Stomach (tissue), 8 donors: ENCODE measurements at regions not wholly inside any gene's neighbourhood (a gene's known extent, or its start where the extent isn't known, plus 50 kb on each side); places are given as distances from the start of the nearest gene placed in this dataset.

Experiments
- DNase-seq, 2 donors: peaks; one replicate each; pipeline versions ENCODE4 v3.0.0 to v3.0.0-alpha.2; 2013 to 2019
- H3K27ac ChIP-seq, 5 donors: fragments of 200-600 bp in 4 of 5; sonication (generic) in 4 of 5; one replicate each; pipeline ENCODE4 v1.5.1; 2013 to 2019; ENCODE audit warnings: mild to moderate bottlenecking in 1 of 5, moderate library complexity in 1 of 5
- H3K27me3 ChIP-seq, 3 donors: fragments of 200-600 bp; sonication (generic); one replicate each; pipeline ENCODE4 v1.5.1; 2017 to 2019; ENCODE audit warnings: mixed run types in 1 of 3
- H3K36me3 ChIP-seq, 4 donors: fragments of 200-600 bp; sonication (generic); 1 replicate in 3 of 4; 2 replicates in 1 of 4; pipeline ENCODE4 v1.5.1; 2016 to 2019
- H3K4me1 ChIP-seq, 4 donors: fragments of 200-600 bp; sonication (generic); one replicate each; pipeline ENCODE4 v1.5.1; 2016 to 2019
- H3K4me3 ChIP-seq, 4 donors: fragments of 200-600 bp; sonication (generic) in 3 of 4; one replicate each; pipeline ENCODE4 v1.5.1; 2016 to 2019; ENCODE audit warnings: mild to moderate bottlenecking in 1 of 4
- H3K9me3 ChIP-seq, 4 donors: fragments of 200-600 bp; sonication (generic); one replicate each; pipeline ENCODE4 v1.5.1; 2016 to 2019
- CTCF ChIP-seq, 7 experiments: fragments of 450-650 bp in 4 of 7; fragments of 200-600 bp in 3 of 7; sonication (generic) in 3 of 7; IDR thresholded peaks; one replicate each; pipeline ENCODE4 v1.5.1; 2016 to 2019; ENCODE audit warnings: antibody characterized with exemption in 7 of 7, control low read depth in 2 of 7, mild to moderate bottlenecking in 1 of 7
- EP300 ChIP-seq: sonication (generic); formaldehyde crosslinking; IDR thresholded peaks from one replicate; pipeline ENCODE4 v1.6.1; 2017; ENCODE audit warnings: antibody characterized with exemption
- POLR2A ChIP-seq, 4 donors: fragments of 450-650 bp; IDR thresholded peaks; one replicate each; pipeline ENCODE4 v1.6.1; 2016; ENCODE audit warnings: antibody characterized with exemption in 4 of 4, control low read depth in 2 of 4, mild to moderate bottlenecking in 1 of 4, moderate library complexity in 1 of 4
- POLR2AphosphoS5 ChIP-seq, 3 donors: sonication (generic); formaldehyde crosslinking; IDR thresholded peaks; one replicate each; pipeline ENCODE4 v1.6.1; 2016; ENCODE audit warnings: antibody characterized with exemption in 3 of 3
- WGBS, 5 donors: extraction: QIAGEN DNeasy Blood & Tissue Kit in 3 of 5; methylation state at CpG; one replicate each; pipeline versions ENCODE4 v1.1.5 to v1.1.7; 2013 to 2018; 5-methylcytosine and 5-hydroxymethylcytosine counted together
- intact Hi-C: fragments of 100-400 bp; cut with DNase I; formaldehyde crosslinking; loops from one replicate; pipeline ENCODE4 v1.15.1; 2023; ENCODE audit warnings: low total_unique reads
- donor health status: healthy with polysubstance abuse.
- donor health status: Bipolar disorder and iron deficiency.
- donor health status: healthy.

- Histone ChIP-seq H3K4me3 (no peak overlapping the region), H3K4me1 (peaks cover 0 to 4% (median 0%) of the 10 kb centered on the region in 4 donors), H3K9me3 (no peaks in the 10 kb centered on the region), H3K27me3 (no peaks in the 10 kb centered on the region), H3K36me3 (no peaks in the 10 kb centered on the region), H3K27ac (no peak overlapping the region)
- DNase-seq: no peak
- TF ChIP-seq EP300 (no peak), POLR2A (IDR thresholded peaks at IDR 0.05) (no peak), POLR2AphosphoS5 (IDR thresholded peaks at IDR 0.05) (no peak), CTCF (IDR thresholded peaks at IDR 0.05) (no peak)
- intact Hi-C loops: no loop called here
Observed at GRCh38 chr7:84913731-84914130, 273.1 kb downstream of the SEMA3D start.

DNA sequence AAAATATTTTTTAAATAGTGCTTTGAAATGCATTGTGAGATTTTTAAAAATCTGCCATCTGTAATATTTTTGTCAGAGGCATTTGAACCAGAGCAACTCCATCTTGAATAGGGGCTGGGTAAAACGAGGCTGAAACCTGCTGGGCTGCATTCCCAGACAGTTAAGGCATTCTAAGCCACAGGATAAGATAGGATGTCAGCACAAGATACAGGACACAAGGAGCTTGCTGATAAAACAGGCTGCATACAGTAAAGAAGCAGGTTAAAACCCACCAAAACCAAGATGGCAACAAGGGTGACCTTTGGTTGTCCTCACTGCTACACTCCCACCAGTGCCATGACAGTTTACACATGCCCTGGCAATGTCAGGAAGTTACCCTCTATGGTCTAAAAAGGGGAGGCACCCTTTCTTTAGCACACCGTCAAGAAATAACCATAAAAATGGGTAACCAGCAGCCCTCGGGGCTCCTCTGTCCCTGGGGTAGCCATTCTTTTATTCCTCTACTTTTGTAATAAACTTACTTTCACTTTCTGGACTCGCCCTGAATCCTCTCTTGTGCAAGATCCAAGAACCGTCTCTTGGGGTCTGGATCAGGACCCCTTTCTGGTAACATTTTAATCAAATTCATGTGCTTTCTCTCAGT, 273.7 kb downstream of the SEMA3D start:
- H3K27me3 ChIP-seq: no peaks in the 10 kb centered on the region
- H3K9me3 ChIP-seq: no peaks in the 10 kb centered on the region
- TF ChIP-seq CTCF (IDR thresholded peaks at IDR 0.05) (no peak), EP300 (no peak), POLR2A (IDR thresholded peaks at IDR 0.05) (no peak), POLR2AphosphoS5 (IDR thresholded peaks at IDR 0.05) (no peak)
- peaks cover 0 to 4% (median 1%) of the 10 kb centered on the region in 4 donors for H3K4me1 ChIP-seq
- 62 to 72% (median 69%) methylated on average over 5 of the region's 5 CpGs for WGBS, 5 donors
- DNase-seq: no peak
- H3K36me3 ChIP-seq: no peaks in the 10 kb centered on the region
- intact Hi-C loops: no loop called here
- no peak overlapping the region for H3K27ac ChIP-seq
- H3K4me3 ChIP-seq: no peak overlapping the region

- H3K4me1 ChIP-seq: peaks cover 0 to 7% (median 2%) of the 10 kb centered on the region in 4 donors
- no peak overlapping the region for H3K27ac ChIP-seq
- intact Hi-C loops: no loop called here
- H3K4me3 ChIP-seq: no peak overlapping the region
- no peak for TF ChIP-seq EP300
- TF ChIP-seq CTCF (IDR thresholded peaks at IDR 0.05): no peak
- no peak for TF ChIP-seq POLR2AphosphoS5 (IDR thresholded peaks at IDR 0.05)
- TF ChIP-seq POLR2A (IDR thresholded peaks at IDR 0.05): no peak
- H3K36me3 ChIP-seq: no peaks in the 10 kb centered on the region
- DNase-seq: no peak
- no peaks in the 10 kb centered on the region for H3K27me3 ChIP-seq
- H3K9me3 ChIP-seq: no peaks in the 10 kb centered on the region
- 88 to 96% (median 93%) methylated on average over 2 of the region's 2 CpGs for whole genome bisulfite sequencing, 5 donors
Observed at GRCh38 chr7:84912537-84912936, 274.3 kb downstream of the SEMA3D start.

DNA sequence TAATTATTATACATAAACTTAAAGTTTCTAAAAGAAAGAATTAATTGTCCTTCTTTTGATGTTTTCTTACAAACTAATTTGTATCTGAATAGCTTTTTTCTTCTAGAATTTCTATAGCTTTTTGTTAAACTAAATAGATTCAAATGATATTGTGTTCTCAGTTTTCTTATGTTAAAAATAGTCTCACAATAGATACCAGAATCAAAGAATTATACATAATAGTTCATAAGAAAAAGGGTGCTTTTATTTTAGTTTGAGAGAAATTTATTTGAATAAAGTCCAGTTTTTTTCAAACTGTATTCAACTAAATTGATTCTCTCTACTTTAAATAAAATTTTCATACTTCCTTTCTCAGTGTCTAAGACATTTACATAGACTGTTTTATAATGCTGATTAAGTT, 274.8 kb downstream of the SEMA3D start:
- Histone ChIP-seq H3K4me3 (no peak overlapping the region), H3K27me3 (no peaks in the 10 kb centered on the region), H3K9me3 (no peaks in the 10 kb centered on the region), H3K36me3 (no peaks in the 10 kb centered on the region), H3K4me1 (peaks cover 0 to 7% (median 2%) of the 10 kb centered on the region in 4 donors), H3K27ac (no peak overlapping the region)
- TF ChIP-seq CTCF (IDR thresholded peaks at IDR 0.05): no peak
- TF ChIP-seq POLR2A (IDR thresholded peaks at IDR 0.05): no peak
- no peak for TF ChIP-seq POLR2AphosphoS5 (IDR thresholded peaks at IDR 0.05)
- no peak for TF ChIP-seq EP300
- intact Hi-C loops: no loop called here
- DNase-seq: no peak
